Loucy (cell line): ENCODE measurements at regions not wholly inside any gene's neighbourhood (a gene's known extent, or its start where the extent isn't known, plus 50 kb on each side); places are given as distances from the start of the nearest gene placed in this dataset.

Source experiments
- H2AFZ ChIP-seq: fragments of 200-600 bp; sonication (generic); 2 replicates; pipeline ENCODE4 v1.6.0; 2016; ENCODE audit warnings: antibody characterized with exemption, mild to moderate bottlenecking, low read length, moderate library complexity
- H3F3A ChIP-seq: fragments of 200-600 bp; 2 replicates; pipeline ENCODE4 v1.6.0; 2016; ENCODE audit warnings: antibody characterized with exemption, low read depth, mild to moderate bottlenecking
- H3K27me3 ChIP-seq: fragments of 200-600 bp; sonication (generic); 2 replicates; pipeline ENCODE4 v1.6.1; 2014; ENCODE audit warnings: low read length, mild to moderate bottlenecking; ENCODE audit not compliant: insufficient read depth, poor library complexity, severe bottlenecking
- H3K36me3 ChIP-seq: fragments of 200-600 bp; sonication (generic); 2 replicates; pipeline ENCODE4 v1.6.1; 2016; ENCODE audit warnings: low read length; ENCODE audit not compliant: insufficient read depth
- H3K4me1 ChIP-seq: fragments of 200-600 bp; sonication (generic); 2 replicates; pipeline ENCODE4 v1.5.1; 2014; ENCODE audit warnings: low read length, mild to moderate bottlenecking; ENCODE audit not compliant: insufficient read depth, poor library complexity, severe bottlenecking
- H3K4me2 ChIP-seq: fragments of 200-600 bp; sonication (generic); 2 replicates; pipeline ENCODE4 v1.6.0; 2014; ENCODE audit warnings: antibody characterized with exemption, low read length, low read depth, mild to moderate bottlenecking; ENCODE audit not compliant: poor library complexity, severe bottlenecking
- H3K4me3 ChIP-seq: fragments of 200-600 bp; sonication (generic); 2 replicates; pipeline ENCODE4 v1.5.1; 2014; ENCODE audit warnings: low read length, mild to moderate bottlenecking, mixed read lengths; ENCODE audit not compliant: poor library complexity, severe bottlenecking
- H3K79me2 ChIP-seq: fragments of 200-600 bp; sonication (generic); 2 replicates; pipeline ENCODE4 v1.6.1; 2014; ENCODE audit warnings: low read length; ENCODE audit not compliant: insufficient read depth
- H3K9ac ChIP-seq: fragments of 200-600 bp; sonication (generic); 2 replicates; pipeline ENCODE4 v1.6.0; 2014; ENCODE audit warnings: mild to moderate bottlenecking, low read depth, low read length, moderate library complexity; ENCODE audit not compliant: poor library complexity, severe bottlenecking
- H3K9me2 ChIP-seq: fragments of 200-600 bp; sonication (generic); replicated peaks from 2 replicates; pipeline ENCODE4 v1.6.1; 2016; ENCODE audit warnings: low read depth, low read length, mixed read lengths
- H3K9me3 ChIP-seq: fragments of 200-600 bp; sonication (generic); 2 replicates; pipeline ENCODE4 v1.6.1; 2014; ENCODE audit warnings: mild to moderate bottlenecking, antibody characterized with exemption, low read length, low read depth; ENCODE audit not compliant: insufficient read depth
- H4K20me1 ChIP-seq: fragments of 200-600 bp; sonication (generic); 2 replicates; pipeline ENCODE4 v1.6.0; 2014; ENCODE audit warnings: antibody characterized with exemption, low read length, mild to moderate bottlenecking; ENCODE audit not compliant: insufficient read depth, poor library complexity, severe bottlenecking
- CTCF ChIP-seq: fragments of 200-600 bp; sonication (generic); conservative IDR thresholded peaks from 2 replicates; pipeline ENCODE4 v1.5.1; 2014; ENCODE audit warnings: mild to moderate bottlenecking, antibody characterized with exemption, low read length
- EZH2phosphoT487 ChIP-seq: fragments of 200-600 bp; IDR thresholded peaks from 2 replicates; pipeline ENCODE4 v1.6.1; 2018; ENCODE audit warnings: antibody characterized with exemption, mild to moderate bottlenecking, moderate library complexity, borderline replicate concordance

GRCh38 chr20:60222497-60222896 is 264.3 kb downstream of the CDH26 start:
- Histone ChIP-seq H3K4me2 (no peak overlapping the region), H3F3A (no peaks in the 10 kb centered on the region), H3K9me3 (no peaks in the 10 kb centered on the region), H3K9ac (no peak overlapping the region), H3K4me3 (no peak overlapping the region), H3K36me3 (no peaks in the 10 kb centered on the region), H2AFZ (no peak overlapping the region), H4K20me1 (no peaks in the 10 kb centered on the region), H3K4me1 (no peaks in the 10 kb centered on the region), H3K79me2 (no peaks in the 10 kb centered on the region), H3K9me2 (no peaks in the 10 kb centered on the region), H3K27me3 (no peaks in the 10 kb centered on the region)
- TF ChIP-seq EZH2phosphoT487 = no peak
- TF ChIP-seq CTCF = no peak

GRCh38 chr20:60223174-60223573 is 265.0 kb downstream of the CDH26 start:
- H3F3A ChIP-seq = no peaks in the 10 kb centered on the region
- H3K9ac ChIP-seq = no peak overlapping the region
- no peaks in the 10 kb centered on the region for H3K36me3 ChIP-seq
- no peak overlapping the region for H3K4me2 ChIP-seq
- H4K20me1 ChIP-seq = no peaks in the 10 kb centered on the region
- no peak overlapping the region for H2AFZ ChIP-seq
- H3K9me2 ChIP-seq = no peaks in the 10 kb centered on the region
- H3K27me3 ChIP-seq = no peaks in the 10 kb centered on the region
- H3K79me2 ChIP-seq = no peaks in the 10 kb centered on the region
- H3K4me1 ChIP-seq = no peaks in the 10 kb centered on the region
- no peaks in the 10 kb centered on the region for H3K9me3 ChIP-seq
- no peak overlapping the region for H3K4me3 ChIP-seq
- TF ChIP-seq CTCF = no peak
- TF ChIP-seq EZH2phosphoT487 = no peak

GRCh38 chr20:60224914-60225313 is 266.7 kb downstream of the CDH26 start:
- Histone ChIP-seq H2AFZ (no peak overlapping the region), H3K79me2 (no peaks in the 10 kb centered on the region), H3F3A (no peaks in the 10 kb centered on the region), H4K20me1 (no peaks in the 10 kb centered on the region), H3K4me3 (no peak overlapping the region), H3K9me3 (no peaks in the 10 kb centered on the region), H3K27me3 (no peaks in the 10 kb centered on the region), H3K4me1 (no peaks in the 10 kb centered on the region), H3K4me2 (no peak overlapping the region), H3K9me2 (no peaks in the 10 kb centered on the region), H3K9ac (no peak overlapping the region), H3K36me3 (no peaks in the 10 kb centered on the region)
- no peak for TF ChIP-seq EZH2phosphoT487
- peak; percentile 85 for TF ChIP-seq CTCF
